Mammary epithelial cell (primary cell): ENCODE measurements at regions not wholly inside any gene's neighbourhood (a gene's known extent, or its start where the extent isn't known, plus 50 kb on each side); places are given as distances from the start of the nearest gene placed in this dataset.

Experiments
- EZH2 ChIP-seq: IDR thresholded peaks from 2 replicates; pipeline ENCODE4 v1.6.1; 2012; ENCODE audit warnings: low read length, inconsistent platforms, borderline replicate concordance
- TF ChIP-seq, protein P1 (sequence below), 2 donors: IDR thresholded peaks in 1 of 2; conservative IDR thresholded peaks in 1 of 2; 2 replicates each; pipeline ENCODE4 v1.5.1; 2011 to 2012; ENCODE audit warnings: inconsistent platforms in 2 of 2, low read length in 2 of 2, mild to moderate bottlenecking in 2 of 2, control low read depth in 1 of 2, low read depth in 1 of 2; ENCODE audit not compliant: insufficient read depth in 1 of 2; ENCODE audit errors: extremely low read depth in 1 of 2

GRCh38 chr14:43155924-43156323 is 1351.2 kb downstream of the FSCB start:
- TF ChIP-seq, protein P1, sequence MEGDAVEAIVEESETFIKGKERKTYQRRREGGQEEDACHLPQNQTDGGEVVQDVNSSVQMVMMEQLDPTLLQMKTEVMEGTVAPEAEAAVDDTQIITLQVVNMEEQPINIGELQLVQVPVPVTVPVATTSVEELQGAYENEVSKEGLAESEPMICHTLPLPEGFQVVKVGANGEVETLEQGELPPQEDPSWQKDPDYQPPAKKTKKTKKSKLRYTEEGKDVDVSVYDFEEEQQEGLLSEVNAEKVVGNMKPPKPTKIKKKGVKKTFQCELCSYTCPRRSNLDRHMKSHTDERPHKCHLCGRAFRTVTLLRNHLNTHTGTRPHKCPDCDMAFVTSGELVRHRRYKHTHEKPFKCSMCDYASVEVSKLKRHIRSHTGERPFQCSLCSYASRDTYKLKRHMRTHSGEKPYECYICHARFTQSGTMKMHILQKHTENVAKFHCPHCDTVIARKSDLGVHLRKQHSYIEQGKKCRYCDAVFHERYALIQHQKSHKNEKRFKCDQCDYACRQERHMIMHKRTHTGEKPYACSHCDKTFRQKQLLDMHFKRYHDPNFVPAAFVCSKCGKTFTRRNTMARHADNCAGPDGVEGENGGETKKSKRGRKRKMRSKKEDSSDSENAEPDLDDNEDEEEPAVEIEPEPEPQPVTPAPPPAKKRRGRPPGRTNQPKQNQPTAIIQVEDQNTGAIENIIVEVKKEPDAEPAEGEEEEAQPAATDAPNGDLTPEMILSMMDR (conservative IDR thresholded peaks at IDR 0.05 in 1 of 2, IDR thresholded peaks at IDR 0.05 in 1 of 2; ENCODE audit: extremely low read depth in 1 of 2, insufficient read depth in 1 of 2, low read depth in 1 of 2, low read length in 2 of 2): no peak
- TF ChIP-seq EZH2: no peak
